HG03469 (cell line): ENCODE measurements at regions not wholly inside any gene's neighbourhood (a gene's known extent, or its start where the extent isn't known, plus 50 kb on each side); places are given as distances from the start of the nearest gene placed in this dataset.

Experiments
- ATAC-seq: cut with Tn5 transposase; IDR thresholded peaks from one replicate; pipeline ENCODE4 v1.9.1; 2021; ENCODE audit warnings: mild to moderate bottlenecking, moderate library complexity, moderate number of reproducible peaks; ENCODE audit not compliant: unreplicated experiment

- ATAC-seq, result no peak
Measured at GRCh38 chr3:148435534-148435933, 262.2 kb upstream of the AGTR1 start.

GRCh38 chr3:148439254-148439822, 258.4 kb upstream of the AGTR1 start:
- no peak for ATAC-seq

- ATAC-seq, result no peak
Measured at GRCh38 chr3:148441191-148441590, 256.5 kb upstream of the AGTR1 start.

GRCh38 chr3:148450819-148451218, 246.9 kb upstream of the AGTR1 start:
- ATAC-seq, result no peak

GRCh38 chr3:148451969-148452368, 245.7 kb upstream of the AGTR1 start:
- no peak for ATAC-seq

GRCh38 chr3:148453781-148454191, 243.9 kb upstream of the AGTR1 start:
- no peak for ATAC-seq

- no peak for ATAC-seq
Measured at GRCh38 chr3:148455098-148455497, 242.6 kb upstream of the AGTR1 start.

GRCh38 chr3:148457886-148458285, 239.8 kb upstream of the AGTR1 start:
- no peak for ATAC-seq

GRCh38 chr3:148459931-148460513, 237.7 kb upstream of the AGTR1 start:
- no peak for ATAC-seq

- ATAC-seq, result no peak
Measured at GRCh38 chr3:148460686-148461085, 237.0 kb upstream of the AGTR1 start.

GRCh38 chr3:148464246-148464645, 233.5 kb upstream of the AGTR1 start:
- no peak for ATAC-seq

GRCh38 chr3:148466143-148466542, 231.6 kb upstream of the AGTR1 start:
- ATAC-seq, result no peak

- ATAC-seq, result no peak
Measured at GRCh38 chr3:148466980-148467740, 230.5 kb upstream of the AGTR1 start.

- ATAC-seq, result no peak
Measured at GRCh38 chr3:148477375-148477774, 220.3 kb upstream of the AGTR1 start.

GRCh38 chr3:148493631-148494030, 204.1 kb upstream of the AGTR1 start:
- no peak for ATAC-seq

GRCh38 chr3:148494451-148494850, 203.3 kb upstream of the AGTR1 start:
- ATAC-seq, result no peak

- ATAC-seq, result no peak
Measured at GRCh38 chr3:148500881-148501280, 196.8 kb upstream of the AGTR1 start.

- ATAC-seq, result no peak
Measured at GRCh38 chr3:148510116-148510515, 187.6 kb upstream of the AGTR1 start.

GRCh38 chr3:148510561-148510960, 187.1 kb upstream of the AGTR1 start:
- no peak for ATAC-seq

- no peak for ATAC-seq
Measured at GRCh38 chr3:148512648-148513047, 185.1 kb upstream of the AGTR1 start.

- no peak for ATAC-seq
Measured at GRCh38 chr3:148513096-148513543, 184.6 kb upstream of the AGTR1 start.

GRCh38 chr3:148518520-148518919, 179.2 kb upstream of the AGTR1 start:
- no peak for ATAC-seq
